Lung (tissue), 11 donors: ENCODE measurements at regions not wholly inside any gene's neighbourhood (a gene's known extent, or its start where the extent isn't known, plus 50 kb on each side); places are given as distances from the start of the nearest gene placed in this dataset.

Experiments
- ATAC-seq: fragments of 200-7000 bp; cut with Tn5 transposase; one replicate; pipeline ENCODE4 v1.9.1; 2020; ENCODE audit warnings: moderate number of reproducible peaks; ENCODE audit not compliant: insufficient read depth, low FRiP score
- DNase-seq, 3 donors: peaks; one replicate each; pipeline ENCODE4 v3.0.0-alpha.2; 2013 to 2017
- H3K27ac ChIP-seq, 2 donors: one replicate each; pipeline ENCODE4 v1.5.1; 2013; ENCODE audit warnings: mild to moderate bottlenecking in 2 of 2, moderate library complexity in 2 of 2, control low read depth in 1 of 2, inconsistent platforms in 1 of 2, low read depth in 1 of 2, low read length in 1 of 2
- H3K27me3 ChIP-seq, 3 donors: one replicate each; pipeline ENCODE4 v1.5.1; 2013; ENCODE audit warnings: low read length in 2 of 3; ENCODE audit not compliant: control insufficient read depth in 3 of 3, insufficient read depth in 3 of 3
- H3K36me3 ChIP-seq, 4 donors: one replicate each; pipeline ENCODE4 v1.5.1; 2013; ENCODE audit warnings: low read length in 4 of 4, mild to moderate bottlenecking in 1 of 4, moderate library complexity in 1 of 4; ENCODE audit not compliant: control insufficient read depth in 4 of 4, insufficient read depth in 4 of 4
- H3K4me1 ChIP-seq, 5 donors: one replicate each; pipeline ENCODE4 v1.5.1; 2013; ENCODE audit warnings: low read length in 5 of 5, mild to moderate bottlenecking in 2 of 5, moderate library complexity in 1 of 5; ENCODE audit not compliant: control insufficient read depth in 5 of 5, insufficient read depth in 5 of 5
- H3K4me3 ChIP-seq: one replicate; pipeline ENCODE4 v1.5.1; 2013; ENCODE audit warnings: mild to moderate bottlenecking, control low read depth, moderate library complexity
- H3K9ac ChIP-seq, 2 donors: one replicate each; pipeline ENCODE4 v1.5.1; 2013; ENCODE audit warnings: low read length in 2 of 2, control low read depth in 1 of 2; ENCODE audit not compliant: insufficient read depth in 1 of 2
- H3K9me3 ChIP-seq, 4 donors: one replicate each; pipeline ENCODE4 v1.5.1; 2013; ENCODE audit warnings: low read length in 3 of 4, mild to moderate bottlenecking in 1 of 4, moderate library complexity in 1 of 4; ENCODE audit not compliant: control insufficient read depth in 4 of 4, insufficient read depth in 3 of 4
- WGBS, 2 donors: extraction: QIAGEN DNeasy Blood & Tissue Kit; methylation state at CpG; one replicate each; pipeline ENCODE4 v1.1.7; 2013; 5-methylcytosine and 5-hydroxymethylcytosine counted together
- TF ChIP-seq, protein P1 (sequence below): IDR thresholded peaks from 2 replicates; pipeline ENCODE4 v1.5.1; 2012; ENCODE audit warnings: mild to moderate bottlenecking; ENCODE audit errors: control extremely low read depth, extremely low read depth
- donor health status: control.
- donor health status: control.
- donor health status: Bipolar disorder and iron deficiency.
- donor health status: healthy.
- donor health status: DM: yes; HTN: yes; CAD: no.

GRCh38 chr2:117339980-117340379, 474.5 kb upstream of the DDX18 start:
- DNase-seq: no peak
- no peak for ATAC-seq
- TF ChIP-seq, protein P1, sequence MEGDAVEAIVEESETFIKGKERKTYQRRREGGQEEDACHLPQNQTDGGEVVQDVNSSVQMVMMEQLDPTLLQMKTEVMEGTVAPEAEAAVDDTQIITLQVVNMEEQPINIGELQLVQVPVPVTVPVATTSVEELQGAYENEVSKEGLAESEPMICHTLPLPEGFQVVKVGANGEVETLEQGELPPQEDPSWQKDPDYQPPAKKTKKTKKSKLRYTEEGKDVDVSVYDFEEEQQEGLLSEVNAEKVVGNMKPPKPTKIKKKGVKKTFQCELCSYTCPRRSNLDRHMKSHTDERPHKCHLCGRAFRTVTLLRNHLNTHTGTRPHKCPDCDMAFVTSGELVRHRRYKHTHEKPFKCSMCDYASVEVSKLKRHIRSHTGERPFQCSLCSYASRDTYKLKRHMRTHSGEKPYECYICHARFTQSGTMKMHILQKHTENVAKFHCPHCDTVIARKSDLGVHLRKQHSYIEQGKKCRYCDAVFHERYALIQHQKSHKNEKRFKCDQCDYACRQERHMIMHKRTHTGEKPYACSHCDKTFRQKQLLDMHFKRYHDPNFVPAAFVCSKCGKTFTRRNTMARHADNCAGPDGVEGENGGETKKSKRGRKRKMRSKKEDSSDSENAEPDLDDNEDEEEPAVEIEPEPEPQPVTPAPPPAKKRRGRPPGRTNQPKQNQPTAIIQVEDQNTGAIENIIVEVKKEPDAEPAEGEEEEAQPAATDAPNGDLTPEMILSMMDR: no peak
- H3K9me3 ChIP-seq: no peaks in the 10 kb centered on the region
- no peak overlapping the region for H3K27ac ChIP-seq
- no peak overlapping the region for H3K4me3 ChIP-seq
- no peaks in the 10 kb centered on the region for H3K27me3 ChIP-seq
- no peaks in the 10 kb centered on the region for H3K4me1 ChIP-seq
- no peak overlapping the region for H3K9ac ChIP-seq
- WGBS, 2 donors: 86 to 94% methylated on average over 3 of the region's 3 CpGs
- H3K36me3 ChIP-seq: no peaks in the 10 kb centered on the region

DNA sequence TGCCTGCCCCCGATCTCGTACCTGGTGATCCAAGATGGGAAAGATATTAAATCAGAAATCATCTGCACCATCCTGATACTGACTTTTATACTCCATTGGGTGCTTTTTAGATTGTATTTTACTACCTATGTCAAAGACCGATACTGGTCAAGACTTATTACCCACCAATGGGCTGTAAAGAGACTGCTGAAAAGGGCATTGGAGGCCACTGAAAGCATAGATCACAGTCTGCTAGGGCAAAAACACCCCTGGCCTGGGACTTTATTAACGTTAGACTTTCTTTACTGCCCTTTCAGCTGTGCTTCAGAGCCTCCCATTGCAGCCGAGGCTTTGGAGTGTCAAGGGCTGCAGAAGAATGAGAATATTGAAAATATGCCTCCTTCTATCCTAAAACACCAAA, 472.8 kb upstream of the DDX18 start:
- Histone ChIP-seq H3K9ac (no peak overlapping the region), H3K4me1 (no peaks in the 10 kb centered on the region), H3K4me3 (no peak overlapping the region), H3K27ac (no peak overlapping the region), H3K9me3 (peaks cover 0 to 3% (median 0%) of the 10 kb centered on the region in 4 donors), H3K27me3 (no peaks in the 10 kb centered on the region), H3K36me3 (no peaks in the 10 kb centered on the region)
- ATAC-seq (no peak), DNase-seq (no peak)
- 81 to 84% methylated on average over 5 of the region's 5 CpGs for WGBS, 2 donors
- TF ChIP-seq, protein P1: no peak

DNA sequence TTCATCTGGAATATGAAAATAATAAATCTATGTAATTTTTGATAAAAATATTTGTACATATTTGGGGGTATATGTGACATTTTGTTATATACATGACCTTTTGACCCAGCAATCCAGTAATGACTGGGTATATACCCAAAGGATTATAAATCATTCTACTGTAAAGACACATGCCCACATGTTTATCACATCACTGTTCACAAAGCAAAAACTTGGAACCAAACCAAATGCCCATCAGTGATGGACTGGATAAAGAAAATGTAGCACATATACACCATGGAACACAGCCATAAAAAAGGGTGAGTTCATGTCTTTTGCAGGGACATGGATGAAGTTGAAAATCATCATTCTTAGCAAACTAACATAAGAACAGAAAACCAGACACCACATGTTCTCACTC, 472.1 kb upstream of the DDX18 start:
- DNase-seq: no peak
- TF ChIP-seq, protein P1: no peak
- Histone ChIP-seq H3K36me3 (no peaks in the 10 kb centered on the region), H3K27me3 (no peaks in the 10 kb centered on the region), H3K9me3 (peaks cover 0 to 3% (median 0%) of the 10 kb centered on the region in 4 donors), H3K4me3 (no peak overlapping the region), H3K4me1 (no peaks in the 10 kb centered on the region), H3K27ac (no peak overlapping the region), H3K9ac (no peak overlapping the region)
- no peak for ATAC-seq

GRCh38 chr2:117349687-117350086, 464.8 kb upstream of the DDX18 start:
- Histone ChIP-seq H3K4me3 (no peak overlapping the region), H3K27me3 (no peaks in the 10 kb centered on the region), H3K9ac (no peak overlapping the region), H3K9me3 (peaks cover 0 to 3% (median 0%) of the 10 kb centered on the region in 4 donors), H3K27ac (no peak overlapping the region), H3K36me3 (no peaks in the 10 kb centered on the region), H3K4me1 (no peaks in the 10 kb centered on the region)
- WGBS, 2 donors: 69 to 74% methylated on average over 4 of the region's 4 CpGs
- DNase-seq (no peak), ATAC-seq (no peak)
- TF ChIP-seq, protein P1: no peak
